ENCODE measurements at regions not wholly inside any gene's neighbourhood (a gene's known extent, or its start where the extent isn't known, plus 50 kb on each side); places are given as distances from the start of the nearest gene placed in this dataset.

DNA sequence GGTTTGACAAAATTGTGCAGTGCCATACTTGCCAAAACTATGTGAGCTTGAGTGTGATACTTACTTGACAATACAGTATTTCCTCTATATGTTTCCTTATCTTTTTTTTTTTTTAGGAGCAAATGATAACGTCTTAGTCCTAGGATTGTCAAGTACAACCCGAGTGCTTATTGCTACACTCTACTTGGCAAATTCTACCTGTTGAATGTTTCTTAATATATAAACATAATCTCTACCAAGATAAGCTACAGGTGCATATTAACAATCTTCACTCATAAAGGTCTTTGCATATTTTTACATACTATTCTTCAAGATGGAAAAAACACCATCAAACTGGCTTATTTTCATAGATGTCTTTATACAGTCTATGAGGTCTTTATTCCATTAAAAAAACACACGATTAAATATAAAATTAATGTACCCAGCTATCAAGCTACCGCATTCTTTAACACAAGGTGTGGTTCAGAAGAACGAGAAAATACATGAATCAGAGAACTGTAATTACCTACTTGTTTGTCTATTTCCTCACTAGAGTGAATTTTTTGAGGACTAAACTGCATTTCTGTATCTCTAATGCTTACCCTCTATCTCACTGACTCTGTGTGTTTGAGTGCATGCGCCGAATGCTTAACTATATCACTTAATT lies 76.1 kb upstream of the PDSS1 start:
- Mint-ChIP-seq H3K36me3 (no peaks in the 10 kb centered on the region), H3K9me3 (no peaks in the 10 kb centered on the region), H3K4me1 (peaks cover 0 to 4% (median 2%) of the 10 kb centered on the region in 4 donors), H3K27ac (no peak overlapping the region), H3K27me3 (peaks cover 54% of the 10 kb centered on the region), H3K4me3 (peak overlapping the region in 1 of 4 donors; percentile 67)
- Histone ChIP-seq H3K27me3 (ENCODE audit: control insufficient read depth, insufficient read depth, low read length) (peaks cover 10% of the 10 kb centered on the region), H3K4me3 (ENCODE audit: low read depth, low read length) (no peak overlapping the region), H3K9me3 (ENCODE audit: control insufficient read depth in 2 of 2, low read length in 2 of 2) (no peaks in the 10 kb centered on the region), H3K27ac (ENCODE audit: insufficient read depth, low read length, poor library complexity, severe bottlenecking) (no peak overlapping the region), H3K4me1 (ENCODE audit: control insufficient read depth, insufficient read depth, low read length, poor library complexity, severe bottlenecking) (no peaks in the 10 kb centered on the region), H3K36me3 (ENCODE audit: control insufficient read depth, insufficient read depth, low read length) (no peaks in the 10 kb centered on the region)
- DNase-seq (no peak), ATAC-seq (ENCODE audit: low read depth in 2 of 2) (no peak)

DNA sequence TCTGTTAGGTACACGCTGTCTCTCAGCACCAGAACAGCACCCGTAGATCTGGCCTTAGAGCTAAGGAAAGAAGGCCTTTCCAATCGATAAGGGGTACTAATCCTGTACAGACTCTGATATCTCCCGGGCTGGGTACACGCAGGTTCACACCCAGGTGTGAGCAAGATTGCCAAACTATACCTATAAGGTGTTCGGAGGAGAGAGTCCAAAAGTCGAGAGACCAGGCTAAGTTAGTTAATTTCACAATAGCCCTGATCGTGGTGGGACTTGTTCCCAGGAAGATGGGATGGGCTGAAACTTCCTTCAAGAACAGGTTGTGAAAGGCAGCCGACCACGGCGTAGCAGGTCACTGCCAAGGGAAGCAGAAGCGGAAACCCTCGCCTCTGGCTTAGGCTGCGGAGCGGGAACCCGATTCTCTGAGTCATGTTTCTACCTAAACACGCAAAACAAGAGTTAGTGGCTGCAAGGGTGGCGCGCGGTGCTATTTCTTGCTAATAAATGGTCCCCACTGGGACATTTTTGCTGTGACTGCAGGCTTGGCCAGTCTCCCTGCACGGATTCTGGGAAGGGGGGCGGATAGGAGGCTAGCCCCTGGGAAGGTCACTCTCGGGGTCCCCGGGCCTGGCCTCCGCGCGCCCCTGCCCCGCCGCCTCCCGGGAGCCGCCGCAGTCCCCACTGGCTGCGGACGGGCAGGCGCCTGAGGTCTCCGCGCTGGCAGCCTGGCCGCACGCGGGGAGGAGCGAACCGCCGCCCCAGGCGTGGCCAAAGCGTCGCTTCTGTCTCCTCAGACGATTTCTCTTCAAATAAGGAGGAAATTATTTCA lies 75.4 kb upstream of the PDSS1 start:
- Mint-ChIP-seq H3K36me3 (no peaks in the 10 kb centered on the region), H3K4me1 (peaks cover 0 to 4% (median 2%) of the 10 kb centered on the region in 4 donors), H3K4me3 (peak overlapping the region in 2 of 4 donors; percentile 58 to 67), H3K9me3 (no peaks in the 10 kb centered on the region), H3K27me3 (peaks cover 61% of the 10 kb centered on the region), H3K27ac (no peak overlapping the region)
- Histone ChIP-seq H3K9me3 (ENCODE audit: control insufficient read depth in 2 of 2, low read length in 2 of 2) (no peaks in the 10 kb centered on the region), H3K4me3 (ENCODE audit: low read depth, low read length) (no peak overlapping the region), H3K36me3 (ENCODE audit: control insufficient read depth, insufficient read depth, low read length) (no peaks in the 10 kb centered on the region), H3K27me3 (ENCODE audit: control insufficient read depth, insufficient read depth, low read length) (peaks cover 10% of the 10 kb centered on the region), H3K27ac (ENCODE audit: insufficient read depth, low read length, poor library complexity, severe bottlenecking) (no peak overlapping the region), H3K4me1 (ENCODE audit: control insufficient read depth, insufficient read depth, low read length, poor library complexity, severe bottlenecking) (no peaks in the 10 kb centered on the region)
- ATAC-seq (ENCODE audit: low read depth in 2 of 2) (peak; percentile 18 to 40), DNase-seq (peak in 1 of 3 donors; percentile 36)

DNA sequence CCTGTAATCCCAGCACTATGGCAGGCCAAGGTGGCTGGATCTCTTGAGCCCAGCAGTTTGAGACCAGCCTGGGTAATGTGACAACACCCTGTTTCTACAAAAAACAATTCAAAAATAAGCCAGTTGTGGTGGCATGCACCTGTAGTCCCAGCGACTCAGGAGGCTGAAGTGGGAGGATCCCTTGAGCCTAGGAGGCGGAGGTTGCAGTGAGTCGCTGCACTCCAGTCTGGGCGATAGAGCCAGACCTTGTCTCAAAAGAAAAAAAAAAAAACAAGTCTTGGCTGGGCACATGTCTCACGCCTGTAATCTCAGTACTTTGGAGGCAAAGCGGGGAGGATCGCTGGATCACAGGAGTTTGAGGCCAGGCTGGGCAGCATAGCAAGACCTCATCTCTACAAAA lies 74.6 kb upstream of the PDSS1 start:
- Mint-ChIP-seq H3K4me3 (peak overlapping the region in 1 of 4 donors; percentile 20), H3K4me1 (peaks cover 0 to 4% (median 1%) of the 10 kb centered on the region in 4 donors), H3K27me3 (peaks cover 69% of the 10 kb centered on the region), H3K9me3 (no peaks in the 10 kb centered on the region), H3K27ac (no peak overlapping the region), H3K36me3 (no peaks in the 10 kb centered on the region)
- H3K9me3 ChIP-seq (ENCODE audit: control insufficient read depth in 2 of 2, low read length in 2 of 2), result no peaks in the 10 kb centered on the region
- ATAC-seq (ENCODE audit: low read depth in 2 of 2) (no peak), DNase-seq (no peak)
- H3K36me3 ChIP-seq (ENCODE audit: control insufficient read depth, insufficient read depth, low read length), result no peaks in the 10 kb centered on the region
- no peaks in the 10 kb centered on the region for H3K4me1 ChIP-seq (ENCODE audit: control insufficient read depth, insufficient read depth, low read length, poor library complexity, severe bottlenecking)
- peak overlapping the region; percentile 13 for H3K4me3 ChIP-seq (ENCODE audit: low read depth, low read length)
- H3K27ac ChIP-seq (ENCODE audit: insufficient read depth, low read length, poor library complexity, severe bottlenecking), result no peak overlapping the region
- H3K27me3 ChIP-seq (ENCODE audit: control insufficient read depth, insufficient read depth, low read length), result peaks cover 10% of the 10 kb centered on the region

DNA sequence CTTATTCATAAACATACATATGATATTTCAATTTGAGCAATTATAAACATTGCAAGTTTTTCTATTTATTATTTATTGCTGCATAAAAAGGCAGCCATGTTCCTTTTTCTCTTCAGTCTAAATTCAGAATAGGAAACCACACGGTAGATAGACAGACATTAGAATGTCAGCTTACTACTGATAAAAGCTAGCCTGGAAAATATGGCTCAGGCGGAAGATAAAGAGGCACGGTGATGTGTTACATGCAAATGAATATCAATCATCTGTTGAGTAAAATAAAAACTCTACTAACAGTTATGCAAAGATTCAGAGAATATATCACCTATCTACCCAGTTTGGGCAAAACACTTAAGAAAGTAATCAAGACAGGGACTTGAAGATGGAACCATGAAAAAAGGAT lies 73.5 kb upstream of the PDSS1 start:
- DNase-seq, result no peak
- H3K9me3 Mint-ChIP-seq, result peaks cover 0 to 2% (median 0%) of the 10 kb centered on the region in 7 donors
- H3K4me3 Mint-ChIP-seq, result no peak overlapping the region

DNA sequence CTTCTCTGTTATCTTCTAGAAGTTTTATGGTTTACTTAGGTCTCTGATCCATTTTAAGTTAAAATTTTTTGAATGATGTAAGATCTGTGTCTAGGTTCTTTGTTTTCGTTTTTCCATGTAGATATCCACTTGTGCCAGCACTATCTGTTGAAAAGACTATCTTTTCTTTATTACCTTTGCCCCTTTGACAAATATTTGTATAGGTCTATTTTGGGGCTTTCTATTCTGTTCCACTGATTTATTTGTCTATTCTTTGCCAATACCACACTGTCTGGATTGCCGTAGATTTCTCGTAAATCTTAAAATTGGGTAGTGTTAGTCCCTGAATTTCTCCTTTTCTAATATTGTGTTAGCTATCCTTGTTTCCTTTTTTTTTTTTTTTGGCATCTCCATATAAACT lies 71.4 kb upstream of the PDSS1 start:
- H3K27me3 Mint-ChIP-seq, result peaks cover 72% of the 10 kb centered on the region
- no peak overlapping the region for H3K27ac Mint-ChIP-seq
- H3K4me3 Mint-ChIP-seq, result no peak overlapping the region
- H3K27ac ChIP-seq (ENCODE audit: insufficient read depth, low read length, poor library complexity, severe bottlenecking), result no peak overlapping the region
- H3K27me3 ChIP-seq (ENCODE audit: control insufficient read depth, insufficient read depth, low read length), result peaks cover 10% of the 10 kb centered on the region
- H3K36me3 ChIP-seq (ENCODE audit: control insufficient read depth, insufficient read depth, low read length), result no peaks in the 10 kb centered on the region
- no peak overlapping the region for H3K4me3 ChIP-seq (ENCODE audit: low read depth, low read length)
- H3K36me3 Mint-ChIP-seq, result peaks cover 5% of the 10 kb centered on the region
- no peak for ATAC-seq (ENCODE audit: low read depth in 2 of 2)
- H3K9me3 ChIP-seq (ENCODE audit: control insufficient read depth in 2 of 2, low read length in 2 of 2), result no peaks in the 10 kb centered on the region
- H3K9me3 Mint-ChIP-seq, result peaks cover 0 to 2% (median 0%) of the 10 kb centered on the region in 7 donors
- H3K4me1 Mint-ChIP-seq, result peaks cover 0 to 4% (median 1%) of the 10 kb centered on the region in 4 donors
- H3K4me1 ChIP-seq (ENCODE audit: control insufficient read depth, insufficient read depth, low read length, poor library complexity, severe bottlenecking), result no peaks in the 10 kb centered on the region
- DNase-seq, result no peak

More for the DNA sequence above, 73.5 kb upstream of the PDSS1 start:
- Mint-ChIP-seq H3K4me1 (peaks cover 0 to 4% (median 1%) of the 10 kb centered on the region in 4 donors), H3K27ac (no peak overlapping the region), H3K27me3 (peaks cover 77% of the 10 kb centered on the region), H3K36me3 (no peaks in the 10 kb centered on the region)
- peaks cover 10% of the 10 kb centered on the region for H3K27me3 ChIP-seq (ENCODE audit: control insufficient read depth, insufficient read depth, low read length)
- H3K4me3 ChIP-seq (ENCODE audit: low read depth, low read length), result no peak overlapping the region
- no peak for ATAC-seq (ENCODE audit: low read depth in 2 of 2)
- no peaks in the 10 kb centered on the region for H3K9me3 ChIP-seq (ENCODE audit: control insufficient read depth in 2 of 2, low read length in 2 of 2)
- H3K27ac ChIP-seq (ENCODE audit: insufficient read depth, low read length, poor library complexity, severe bottlenecking), result no peak overlapping the region
- no peaks in the 10 kb centered on the region for H3K4me1 ChIP-seq (ENCODE audit: control insufficient read depth, insufficient read depth, low read length, poor library complexity, severe bottlenecking)
- H3K36me3 ChIP-seq (ENCODE audit: control insufficient read depth, insufficient read depth, low read length), result no peaks in the 10 kb centered on the region

DNA sequence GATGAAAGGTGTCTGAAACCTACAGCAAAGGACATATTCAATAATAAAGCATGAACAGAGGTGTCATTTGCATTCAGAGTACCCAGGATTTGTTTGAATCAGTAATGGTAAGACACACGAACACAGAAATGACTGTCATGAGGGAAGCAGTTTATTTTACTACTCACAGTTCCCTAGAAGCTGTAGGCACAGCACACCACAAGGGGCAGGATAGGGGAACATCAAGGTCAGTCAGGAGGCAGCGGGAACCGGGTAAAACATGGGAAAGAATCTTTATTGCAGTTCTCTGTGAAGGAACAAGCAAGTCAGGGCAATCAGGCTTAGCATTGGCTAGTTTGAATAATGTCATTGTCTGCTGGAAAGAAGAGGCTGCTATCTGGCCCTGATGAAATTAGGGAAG lies 70.2 kb upstream of the PDSS1 start:
- Histone ChIP-seq H3K27me3 (ENCODE audit: control insufficient read depth, insufficient read depth, low read length) (peaks cover 10% of the 10 kb centered on the region), H3K36me3 (ENCODE audit: control insufficient read depth, insufficient read depth, low read length) (no peaks in the 10 kb centered on the region), H3K4me1 (ENCODE audit: control insufficient read depth, insufficient read depth, low read length, poor library complexity, severe bottlenecking) (no peaks in the 10 kb centered on the region), H3K4me3 (ENCODE audit: low read depth, low read length) (no peak overlapping the region), H3K9me3 (ENCODE audit: control insufficient read depth in 2 of 2, low read length in 2 of 2) (no peaks in the 10 kb centered on the region), H3K27ac (ENCODE audit: insufficient read depth, low read length, poor library complexity, severe bottlenecking) (no peak overlapping the region)
- Mint-ChIP-seq H3K27me3 (peaks cover 63% of the 10 kb centered on the region), H3K4me3 (no peak overlapping the region), H3K36me3 (peaks cover 5% of the 10 kb centered on the region), H3K27ac (no peak overlapping the region), H3K9me3 (peaks cover 0 to 2% (median 0%) of the 10 kb centered on the region in 7 donors), H3K4me1 (no peaks in the 10 kb centered on the region)
- DNase-seq (no peak), ATAC-seq (ENCODE audit: low read depth in 2 of 2) (no peak)

DNA sequence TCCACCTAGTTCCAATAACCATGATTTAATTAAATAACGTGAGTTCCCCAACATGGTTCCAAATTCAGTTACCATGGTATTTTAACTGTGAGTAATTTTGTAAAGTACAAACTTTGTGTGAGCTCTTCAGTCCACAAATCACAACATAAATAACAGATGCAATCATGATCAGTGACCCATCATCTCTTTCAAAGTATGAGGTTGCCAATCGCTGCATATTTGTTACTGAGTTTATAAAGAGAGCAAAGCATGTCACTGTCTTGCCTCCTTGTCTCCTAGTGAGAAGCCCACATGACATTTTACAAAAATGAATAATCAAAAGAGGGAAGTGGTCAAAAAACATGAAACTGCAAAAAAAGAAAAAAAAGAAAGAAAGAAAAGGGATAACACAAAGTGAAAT lies 69.1 kb upstream of the PDSS1 start:
- peaks cover 57% of the 10 kb centered on the region for H3K27me3 Mint-ChIP-seq
- ATAC-seq (ENCODE audit: low read depth in 2 of 2) (no peak), DNase-seq (no peak)
- Histone ChIP-seq H3K9me3 (ENCODE audit: control insufficient read depth in 2 of 2, low read length in 2 of 2) (no peaks in the 10 kb centered on the region), H3K36me3 (ENCODE audit: control insufficient read depth, insufficient read depth, low read length) (no peaks in the 10 kb centered on the region), H3K4me3 (ENCODE audit: low read depth, low read length) (no peak overlapping the region), H3K27me3 (ENCODE audit: control insufficient read depth, insufficient read depth, low read length) (peaks cover 8% of the 10 kb centered on the region), H3K4me1 (ENCODE audit: control insufficient read depth, insufficient read depth, low read length, poor library complexity, severe bottlenecking) (no peaks in the 10 kb centered on the region), H3K27ac (ENCODE audit: insufficient read depth, low read length, poor library complexity, severe bottlenecking) (no peak overlapping the region)
- peaks cover 5% of the 10 kb centered on the region for H3K36me3 Mint-ChIP-seq
- peaks cover 0 to 5% (median 0%) of the 10 kb centered on the region in 7 donors for H3K9me3 Mint-ChIP-seq
- no peak overlapping the region for H3K27ac Mint-ChIP-seq
- no peak overlapping the region for H3K4me3 Mint-ChIP-seq
- no peaks in the 10 kb centered on the region for H3K4me1 Mint-ChIP-seq

Measured in CD4-positive, CD25-positive, alpha-beta regulatory T cell (primary cell).